NCI-H2171 (cell line): ENCODE measurements at regions not wholly inside any gene's neighbourhood (a gene's known extent, or its start where the extent isn't known, plus 50 kb on each side); places are given as distances from the start of the nearest gene placed in this dataset.

Source experiments
- DNase-seq: peaks from one replicate; lab custom pipeline; 2025; lab: John Stamatoyannopoulos, UW

GRCh38 chr1:81577004-81577697 is 223.6 kb upstream of the ADGRL2 start:
- DNase-seq: no peak

GRCh38 chr1:81574408-81574807 is 226.3 kb upstream of the ADGRL2 start:
- no peak for DNase-seq

- no peak for DNase-seq
These were observed 227.3 kb upstream of the ADGRL2 start for GRCh38 chr1:81573458-81573857.

- DNase-seq: no peak
These were observed 228.8 kb upstream of the ADGRL2 start for GRCh38 chr1:81571946-81572345.

GRCh38 chr1:81569761-81570160 is 231.0 kb upstream of the ADGRL2 start:
- no peak for DNase-seq

- no peak for DNase-seq
These were observed 237.1 kb upstream of the ADGRL2 start for GRCh38 chr1:81563632-81564031.

- DNase-seq: no peak
These were observed 237.8 kb upstream of the ADGRL2 start for GRCh38 chr1:81562934-81563333.

- DNase-seq: no peak
These were observed 240.1 kb upstream of the ADGRL2 start for GRCh38 chr1:81560629-81561028.

GRCh38 chr1:81559662-81560350 is 240.9 kb upstream of the ADGRL2 start:
- no peak for DNase-seq

- DNase-seq: no peak
These were observed 242.2 kb upstream of the ADGRL2 start for GRCh38 chr1:81558291-81559076.

- no peak for DNase-seq
These were observed 243.8 kb upstream of the ADGRL2 start for GRCh38 chr1:81556968-81557367.

GRCh38 chr1:81554534-81554933 is 246.2 kb upstream of the ADGRL2 start:
- DNase-seq: no peak

GRCh38 chr1:81554108-81554507 is 246.6 kb upstream of the ADGRL2 start:
- no peak for DNase-seq

- DNase-seq: no peak
These were observed 247.2 kb upstream of the ADGRL2 start for GRCh38 chr1:81553503-81553902.

- DNase-seq: no peak
These were observed 248.8 kb upstream of the ADGRL2 start for GRCh38 chr1:81551946-81552345.

GRCh38 chr1:81550753-81551152 is 250.0 kb upstream of the ADGRL2 start:
- no peak for DNase-seq

GRCh38 chr1:81549588-81550127 is 251.1 kb upstream of the ADGRL2 start:
- DNase-seq: peak; percentile 10

GRCh38 chr1:81548918-81549587 is 251.7 kb upstream of the ADGRL2 start:
- DNase-seq: no peak

- no peak for DNase-seq
These were observed 252.8 kb upstream of the ADGRL2 start for GRCh38 chr1:81547912-81548303.

GRCh38 chr1:81547261-81547911 is 253.3 kb upstream of the ADGRL2 start:
- DNase-seq: no peak

GRCh38 chr1:81545734-81546133 is 255.0 kb upstream of the ADGRL2 start:
- DNase-seq: no peak

- no peak for DNase-seq
These were observed 257.0 kb upstream of the ADGRL2 start for GRCh38 chr1:81543764-81544163.
